ENCODE measurements at regions not wholly inside any gene's neighbourhood (a gene's known extent, or its start where the extent isn't known, plus 50 kb on each side); places are given as distances from the start of the nearest gene placed in this dataset.
A peak's percentile ranks its signal among the peaks of the same experiment; 100 is the strongest.

DNA sequence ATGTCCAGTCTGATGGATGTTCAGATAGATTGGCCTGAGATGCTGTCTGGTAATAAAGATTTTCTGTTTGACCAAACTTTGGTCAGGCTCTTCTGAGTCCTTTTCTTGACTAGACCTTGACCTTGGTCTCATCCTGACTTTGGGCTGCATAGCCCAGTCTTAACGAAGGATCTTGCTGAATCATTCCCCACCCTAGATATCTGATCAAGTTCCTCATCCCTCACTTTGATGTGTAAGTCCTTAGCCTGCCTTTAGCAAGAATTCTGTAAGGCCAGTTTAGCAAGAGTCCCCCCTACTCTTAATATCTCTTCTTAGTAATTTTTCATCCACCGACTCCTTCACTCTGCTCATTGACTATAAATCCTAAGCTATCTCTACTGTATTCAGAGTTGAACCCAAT, 244.4 kb upstream of the JADE1 start:
- TF ChIP-seq, protein P1, sequence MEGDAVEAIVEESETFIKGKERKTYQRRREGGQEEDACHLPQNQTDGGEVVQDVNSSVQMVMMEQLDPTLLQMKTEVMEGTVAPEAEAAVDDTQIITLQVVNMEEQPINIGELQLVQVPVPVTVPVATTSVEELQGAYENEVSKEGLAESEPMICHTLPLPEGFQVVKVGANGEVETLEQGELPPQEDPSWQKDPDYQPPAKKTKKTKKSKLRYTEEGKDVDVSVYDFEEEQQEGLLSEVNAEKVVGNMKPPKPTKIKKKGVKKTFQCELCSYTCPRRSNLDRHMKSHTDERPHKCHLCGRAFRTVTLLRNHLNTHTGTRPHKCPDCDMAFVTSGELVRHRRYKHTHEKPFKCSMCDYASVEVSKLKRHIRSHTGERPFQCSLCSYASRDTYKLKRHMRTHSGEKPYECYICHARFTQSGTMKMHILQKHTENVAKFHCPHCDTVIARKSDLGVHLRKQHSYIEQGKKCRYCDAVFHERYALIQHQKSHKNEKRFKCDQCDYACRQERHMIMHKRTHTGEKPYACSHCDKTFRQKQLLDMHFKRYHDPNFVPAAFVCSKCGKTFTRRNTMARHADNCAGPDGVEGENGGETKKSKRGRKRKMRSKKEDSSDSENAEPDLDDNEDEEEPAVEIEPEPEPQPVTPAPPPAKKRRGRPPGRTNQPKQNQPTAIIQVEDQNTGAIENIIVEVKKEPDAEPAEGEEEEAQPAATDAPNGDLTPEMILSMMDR (IDR thresholded peaks at IDR 0.05; ENCODE audit: low read depth, low read length) = no peak
- H3K4me3 ChIP-seq (ENCODE audit: low read depth, low read length) = no peak overlapping the region
- H3K27me3 ChIP-seq (ENCODE audit: insufficient read depth, low read depth, severe bottlenecking) = no peaks in the 10 kb centered on the region
- no peak for DNase-seq
- no peaks in the 10 kb centered on the region for H3K36me3 ChIP-seq
- no peaks in the 10 kb centered on the region for H3K9me3 ChIP-seq (ENCODE audit: severe bottlenecking)
- H3K27ac ChIP-seq = no peak overlapping the region

DNA sequence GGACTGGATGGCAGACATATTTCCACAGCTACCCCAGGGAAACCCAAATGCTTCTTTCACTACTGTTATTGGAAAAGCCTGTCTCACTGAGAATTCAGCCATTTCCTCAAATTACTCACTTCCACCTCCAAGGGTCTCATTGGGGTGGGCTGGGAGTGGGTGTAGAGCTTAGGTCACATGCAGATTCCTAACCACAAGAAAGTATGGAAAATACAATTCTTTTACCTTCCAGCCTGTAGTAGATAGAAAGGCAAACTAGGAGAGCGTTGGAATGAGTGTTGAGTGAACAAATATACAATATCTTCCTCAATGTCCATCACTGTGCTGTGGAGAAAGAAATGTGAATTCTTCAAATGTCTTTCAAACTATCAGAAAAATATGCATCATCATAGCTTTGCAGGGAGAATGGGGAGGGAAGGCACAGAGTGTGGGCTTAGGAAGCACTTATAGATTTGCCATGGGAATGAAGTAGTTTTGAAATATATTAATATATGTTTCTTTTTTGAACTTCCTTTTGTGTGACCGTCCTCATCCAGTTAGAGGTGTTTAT, 245.3 kb upstream of the JADE1 start:
- TF ChIP-seq, protein P1 (IDR thresholded peaks at IDR 0.05; ENCODE audit: low read depth, low read length) = no peak
- H3K4me3 ChIP-seq (ENCODE audit: low read depth, low read length) = no peak overlapping the region
- H3K27me3 ChIP-seq (ENCODE audit: insufficient read depth, low read depth, severe bottlenecking) = no peaks in the 10 kb centered on the region
- no peak for DNase-seq
- no peak overlapping the region for H3K27ac ChIP-seq
- H3K9me3 ChIP-seq (ENCODE audit: severe bottlenecking) = no peaks in the 10 kb centered on the region
- no peaks in the 10 kb centered on the region for H3K36me3 ChIP-seq

DNA sequence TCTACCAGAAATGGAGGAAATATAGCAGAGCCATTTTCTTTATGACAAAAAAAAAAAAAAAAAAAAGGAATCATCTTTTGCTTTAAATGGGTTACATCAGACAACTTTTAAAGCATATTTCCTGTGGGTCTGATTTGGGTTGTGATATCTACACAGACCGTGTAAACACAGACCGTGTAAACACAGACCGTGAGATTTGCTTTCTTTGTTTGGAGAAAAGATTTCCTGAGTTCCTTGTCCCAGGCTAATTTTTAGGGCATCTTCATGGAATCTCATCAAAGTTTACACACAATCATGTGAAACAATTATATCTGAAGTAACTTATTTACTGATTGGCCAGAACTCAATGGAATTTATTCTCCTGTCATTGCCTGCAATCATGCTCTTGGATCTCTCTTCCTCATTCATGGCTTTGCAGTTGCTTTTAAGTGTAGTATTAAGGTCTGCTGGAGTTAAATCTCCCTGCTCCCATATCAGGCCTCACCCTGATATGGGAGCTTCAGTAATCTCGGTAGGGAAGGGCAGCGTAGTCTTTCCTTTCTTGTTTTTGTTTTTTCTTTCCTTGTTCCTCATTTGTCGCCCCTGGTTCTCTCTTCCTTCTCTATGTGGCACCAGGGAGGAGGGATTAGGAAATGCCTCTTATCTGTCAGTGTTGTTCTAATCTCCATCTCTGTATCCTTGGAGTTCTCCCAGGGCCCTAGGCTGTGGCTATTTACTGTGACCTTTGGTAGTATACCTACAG, 248.6 kb upstream of the JADE1 start:
- Histone ChIP-seq H3K27me3 (ENCODE audit: insufficient read depth, low read depth, severe bottlenecking) (no peaks in the 10 kb centered on the region), H3K27ac (no peak overlapping the region), H3K4me3 (ENCODE audit: low read depth, low read length) (no peak overlapping the region), H3K9me3 (ENCODE audit: severe bottlenecking) (no peaks in the 10 kb centered on the region), H3K36me3 (no peaks in the 10 kb centered on the region)
- TF ChIP-seq, protein P1 (IDR thresholded peaks at IDR 0.05; ENCODE audit: low read depth, low read length) = no peak
- peak; percentile 37 for DNase-seq

DNA sequence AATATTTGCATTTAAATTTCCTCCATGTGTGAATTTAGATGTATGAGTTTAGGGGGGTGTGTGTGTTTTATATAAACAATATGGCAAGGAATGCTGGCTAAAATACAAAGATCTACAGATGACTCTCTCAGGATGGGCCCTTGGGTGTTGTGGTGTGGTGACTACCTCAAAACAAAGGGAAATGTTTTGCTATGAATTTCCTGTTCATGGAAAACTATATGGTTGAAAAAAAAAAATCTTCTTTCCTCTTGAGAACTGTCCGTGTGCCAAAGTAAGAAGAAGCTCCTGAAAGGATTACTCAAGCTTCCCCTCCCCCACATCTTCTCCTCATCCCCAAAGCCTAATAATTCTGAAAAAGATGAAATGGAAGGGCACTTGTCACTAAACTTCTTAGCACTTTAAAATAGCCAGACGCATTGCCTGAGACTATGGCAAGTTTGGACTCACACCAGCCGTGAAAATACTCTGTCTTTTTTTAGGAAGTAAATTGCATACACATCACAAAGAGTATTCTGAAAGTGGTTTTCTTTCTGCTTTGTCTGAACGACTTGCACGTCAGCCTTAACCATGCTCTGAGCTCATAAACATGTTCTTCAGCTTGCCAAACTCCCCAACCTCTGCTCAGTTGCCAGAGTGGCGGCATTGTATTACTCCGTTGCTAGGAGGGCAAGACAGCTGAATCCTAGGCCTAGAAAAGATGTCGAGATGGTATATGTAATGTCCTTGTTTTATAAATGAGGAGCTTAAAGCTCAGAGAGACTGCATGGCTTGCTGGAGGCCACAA, 250.4 kb upstream of the JADE1 start:
- Histone ChIP-seq H3K4me3 (ENCODE audit: low read depth, low read length) (no peak overlapping the region), H3K27me3 (ENCODE audit: insufficient read depth, low read depth, severe bottlenecking) (no peaks in the 10 kb centered on the region), H3K27ac (no peak overlapping the region), H3K9me3 (ENCODE audit: severe bottlenecking) (no peaks in the 10 kb centered on the region), H3K36me3 (no peaks in the 10 kb centered on the region)
- no peak for DNase-seq
- TF ChIP-seq, protein P1 (IDR thresholded peaks at IDR 0.05; ENCODE audit: low read depth, low read length) = no peak

DNA sequence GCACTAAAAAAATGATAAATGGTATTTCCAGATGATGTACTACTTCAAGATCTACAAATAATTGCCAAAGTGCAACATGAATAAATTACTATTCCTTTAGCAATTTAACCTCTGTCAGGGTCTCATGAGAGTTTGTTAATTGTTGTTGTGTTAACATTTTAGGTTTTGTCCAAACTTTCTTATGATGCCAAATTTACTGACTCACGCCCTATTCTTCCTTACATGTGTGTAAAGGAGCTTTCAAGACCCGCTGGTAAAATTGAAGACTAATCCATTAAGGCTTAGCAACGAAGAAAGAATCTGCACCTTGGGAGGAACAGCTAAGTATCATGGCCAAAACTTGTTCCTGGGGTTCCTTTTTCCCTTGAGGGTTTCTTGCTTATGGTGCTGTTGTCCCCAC, 252.7 kb upstream of the JADE1 start:
- DNase-seq = no peak
- H3K27me3 ChIP-seq (ENCODE audit: insufficient read depth, low read depth, severe bottlenecking) = no peaks in the 10 kb centered on the region
- no peak overlapping the region for H3K27ac ChIP-seq
- H3K36me3 ChIP-seq = no peaks in the 10 kb centered on the region
- H3K4me3 ChIP-seq (ENCODE audit: low read depth, low read length) = no peak overlapping the region
- no peaks in the 10 kb centered on the region for H3K9me3 ChIP-seq (ENCODE audit: severe bottlenecking)
- TF ChIP-seq, protein P1 (IDR thresholded peaks at IDR 0.05; ENCODE audit: low read depth, low read length) = no peak
